ENCODE measurements at regions not wholly inside any gene's neighbourhood (a gene's known extent, or its start where the extent isn't known, plus 50 kb on each side); places are given as distances from the start of the nearest gene placed in this dataset.

GRCh38 chr10:62721687-62722086 lies 82.8 kb upstream of the ADO start:
- DNase-seq, result no peak

GRCh38 chr10:62723375-62723774 lies 81.1 kb upstream of the ADO start:
- no peak for DNase-seq

DNA sequence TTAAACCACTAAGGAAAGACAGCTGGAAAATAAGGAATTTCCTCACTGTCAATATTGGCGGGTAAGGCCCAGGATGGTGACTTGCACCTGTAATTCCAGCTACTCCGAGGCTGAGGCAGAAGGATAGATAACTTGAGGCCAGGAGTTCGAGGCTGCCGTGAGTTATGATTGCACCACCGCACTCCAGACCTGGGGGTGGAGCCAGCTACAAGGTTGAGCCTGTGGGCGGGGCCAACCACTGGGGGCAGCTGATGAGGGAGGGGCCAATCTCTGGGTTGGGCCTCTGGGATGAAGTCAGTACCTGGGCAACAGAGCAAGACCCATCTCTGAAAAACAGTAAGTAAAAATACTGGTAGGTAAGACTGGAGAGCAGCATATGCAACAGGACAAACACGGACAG lies 80.1 kb upstream of the ADO start:
- no peak for DNase-seq

- no peak for DNase-seq
Observed at GRCh38 chr10:62726142-62726541, 78.4 kb upstream of the ADO start.

DNA sequence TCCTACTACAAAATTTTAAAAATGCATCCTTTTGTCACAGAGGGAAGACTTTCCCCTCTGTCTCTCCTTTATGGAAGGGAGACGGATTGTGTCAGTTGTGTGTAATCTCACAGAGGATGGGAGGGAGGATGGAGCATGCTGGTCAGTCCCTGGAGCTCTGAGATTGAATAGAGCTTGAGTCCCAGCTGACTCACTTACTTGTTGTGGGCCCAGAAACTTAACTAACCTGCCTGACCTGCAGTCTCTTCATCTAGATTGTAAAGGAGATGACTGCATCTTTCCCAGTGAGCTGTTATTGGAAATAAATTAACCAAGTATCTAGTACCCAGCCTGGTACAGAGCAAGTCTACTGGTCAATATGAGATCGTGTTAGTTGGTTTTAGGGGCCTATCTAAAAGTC lies 77.9 kb upstream of the ADO start:
- no peak for DNase-seq

DNA sequence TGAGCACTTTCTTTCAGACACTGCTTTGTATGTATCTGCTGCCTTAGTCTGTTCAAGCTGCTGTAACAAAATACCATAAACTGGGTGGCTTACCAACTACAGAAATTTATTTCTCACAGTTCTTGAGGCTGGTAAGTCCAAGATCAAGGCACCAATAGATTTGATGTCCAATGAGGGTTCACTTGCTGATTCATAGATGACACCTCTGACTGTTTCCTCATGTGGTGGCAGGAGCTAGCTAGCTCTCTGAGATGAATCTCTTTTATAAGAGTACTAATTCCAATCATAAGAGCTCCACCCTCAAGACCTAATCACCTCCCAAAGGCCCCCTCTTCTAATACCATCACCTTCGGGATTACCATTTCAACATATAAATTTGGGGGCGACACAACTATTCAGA lies 76.6 kb upstream of the ADO start:
- DNase-seq, result no peak

DNA sequence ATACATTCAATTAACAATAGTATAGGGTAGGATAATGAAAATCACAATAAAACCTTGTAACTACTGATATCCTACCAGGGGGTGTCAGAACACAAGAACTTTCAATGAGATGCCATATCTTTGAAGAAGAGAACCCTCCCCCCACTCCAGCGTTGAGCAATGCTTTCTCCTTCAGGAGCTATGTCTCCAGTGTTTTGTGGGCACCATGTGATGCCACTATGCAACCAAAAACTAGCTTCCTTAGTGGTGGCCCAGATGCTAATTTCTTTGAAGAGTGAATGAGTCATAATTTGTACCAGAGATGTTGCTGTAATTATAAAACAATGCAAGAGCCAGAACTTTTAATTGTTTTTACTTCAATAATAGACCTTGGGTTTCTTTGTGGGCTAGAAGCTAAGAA lies 76.0 kb upstream of the ADO start:
- DNase-seq, result peak; percentile 79

- no peak for DNase-seq
Observed at GRCh38 chr10:62732841-62733653, 71.5 kb upstream of the ADO start.

DNA sequence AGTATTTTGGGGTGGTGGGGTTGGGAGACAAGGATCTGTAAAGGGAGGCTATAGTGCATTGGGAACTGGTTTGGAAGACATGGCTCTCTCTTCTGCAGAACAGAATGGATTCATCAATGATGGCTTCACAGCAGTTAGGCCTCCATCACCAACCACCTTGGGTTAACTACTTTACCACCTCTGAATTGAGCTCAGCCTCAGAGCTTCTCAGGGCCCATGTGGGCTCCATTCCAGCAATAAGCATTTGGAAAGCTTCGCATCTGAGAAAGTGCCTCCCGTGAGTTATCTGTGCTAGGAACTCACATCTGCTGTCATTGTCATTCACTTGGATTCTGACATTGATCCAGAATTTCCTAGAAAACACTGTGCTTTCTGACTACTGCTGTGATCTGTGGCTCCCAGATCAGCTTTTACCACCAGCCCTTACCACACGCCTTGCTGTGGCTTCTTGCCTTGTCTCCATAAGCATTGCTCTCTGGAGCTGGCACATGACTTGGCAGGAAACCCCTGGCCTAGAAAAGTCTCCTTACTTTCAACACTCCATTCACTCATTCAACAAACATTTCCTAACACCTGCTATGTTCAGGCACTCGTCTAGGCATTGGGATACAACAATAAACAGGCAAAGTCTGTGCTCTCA lies 70.7 kb upstream of the ADO start:
- no peak for DNase-seq

DNA sequence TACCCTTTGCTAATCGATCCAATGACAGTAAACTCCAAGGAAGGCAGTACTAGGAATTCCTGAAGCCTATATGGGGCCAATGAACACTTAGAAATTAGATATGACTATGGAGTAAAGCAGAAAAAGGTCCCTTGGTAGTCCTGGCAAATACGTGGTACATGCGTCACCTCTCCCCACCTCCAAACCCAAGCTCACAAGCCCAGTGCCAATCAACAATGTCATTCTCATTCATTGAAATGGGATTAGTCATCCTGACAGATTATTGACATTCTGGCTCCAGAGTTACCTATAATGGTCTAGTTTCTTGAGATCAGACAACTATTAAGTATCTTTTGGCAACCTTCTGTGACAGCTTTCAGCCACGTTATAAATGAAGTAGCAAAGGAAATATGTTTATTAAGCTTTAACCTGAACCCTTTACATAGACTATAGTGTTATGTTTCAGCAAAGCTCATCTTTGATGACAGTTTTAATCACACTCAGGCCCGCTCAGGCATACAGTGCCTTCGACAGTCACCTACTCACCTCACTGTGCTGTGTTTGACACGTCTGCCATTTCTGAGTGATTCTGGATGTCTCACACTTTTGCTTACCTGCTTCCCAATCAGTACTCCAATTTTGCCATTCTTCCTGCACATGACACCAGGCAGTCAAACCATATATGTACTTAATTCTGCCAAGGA lies 69.6 kb upstream of the ADO start:
- DNase-seq, result no peak

DNA sequence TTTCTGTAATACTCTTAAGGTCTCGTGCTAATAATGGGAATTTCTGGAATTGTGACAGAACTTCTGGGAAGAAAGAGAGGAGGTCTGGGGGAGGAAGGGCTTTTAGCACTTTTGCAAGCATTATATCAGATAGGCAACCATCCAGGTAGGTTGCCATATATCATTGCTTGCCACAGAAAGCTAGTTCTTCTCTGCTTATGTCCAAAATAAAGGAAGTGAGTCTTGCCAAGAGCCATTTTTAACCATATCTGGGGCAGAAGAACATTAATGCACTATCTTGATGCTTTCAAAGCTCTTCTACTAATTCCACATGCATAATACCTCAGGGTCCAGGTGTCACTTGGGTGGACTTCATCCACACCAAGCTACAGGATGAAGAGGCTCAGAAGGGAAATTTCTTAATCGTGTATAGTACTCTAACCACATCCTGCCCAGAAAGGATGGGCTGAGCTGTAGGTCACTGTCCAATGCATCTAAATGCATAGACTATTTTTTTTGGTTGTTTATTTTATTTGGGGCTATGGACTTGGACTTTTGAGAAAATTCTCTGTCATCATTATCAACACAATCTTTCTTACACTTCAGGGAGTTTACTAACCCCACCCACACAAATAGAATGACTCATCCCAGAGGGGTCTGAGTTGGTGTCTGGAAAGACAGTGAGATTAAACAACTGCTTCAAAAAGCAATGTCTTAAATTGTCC lies 68.9 kb upstream of the ADO start:
- peak; percentile 71 for DNase-seq

- DNase-seq, result no peak
Observed at GRCh38 chr10:62736168-62736546, 68.4 kb upstream of the ADO start.

DNA sequence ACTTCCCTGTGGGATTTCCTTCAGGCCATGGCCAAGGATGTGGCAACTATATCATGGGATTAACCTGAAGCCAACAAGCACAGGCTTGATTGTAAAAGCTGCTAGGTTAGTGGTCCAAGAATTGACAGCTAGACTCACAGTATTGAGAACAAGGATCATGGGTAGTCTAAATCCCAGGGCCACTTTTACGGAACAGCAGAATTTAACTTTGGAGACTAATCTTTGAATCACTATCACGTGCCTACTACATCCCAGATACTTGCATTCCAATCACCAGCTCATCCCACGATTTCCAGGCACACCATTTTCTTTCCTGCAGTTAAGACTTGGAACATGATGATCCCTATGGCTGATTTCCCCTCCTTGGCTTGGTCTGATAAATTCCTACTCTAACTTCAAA lies 65.6 kb upstream of the ADO start:
- no peak for DNase-seq

GRCh38 chr10:62740885-62741745 lies 63.4 kb upstream of the ADO start:
- no peak for DNase-seq

GRCh38 chr10:62741996-62742395 lies 62.5 kb upstream of the ADO start:
- no peak for DNase-seq

GRCh38 chr10:62742536-62743061 lies 61.9 kb upstream of the ADO start:
- peak; percentile 94 for DNase-seq

- DNase-seq, result peak; percentile 87
Observed at GRCh38 chr10:62744136-62744535, 60.4 kb upstream of the ADO start.

GRCh38 chr10:62745581-62745980 lies 58.9 kb upstream of the ADO start:
- DNase-seq, result peak; percentile 77

- DNase-seq, result no peak
Observed at GRCh38 chr10:62746951-62747729, 57.4 kb upstream of the ADO start.

DNA sequence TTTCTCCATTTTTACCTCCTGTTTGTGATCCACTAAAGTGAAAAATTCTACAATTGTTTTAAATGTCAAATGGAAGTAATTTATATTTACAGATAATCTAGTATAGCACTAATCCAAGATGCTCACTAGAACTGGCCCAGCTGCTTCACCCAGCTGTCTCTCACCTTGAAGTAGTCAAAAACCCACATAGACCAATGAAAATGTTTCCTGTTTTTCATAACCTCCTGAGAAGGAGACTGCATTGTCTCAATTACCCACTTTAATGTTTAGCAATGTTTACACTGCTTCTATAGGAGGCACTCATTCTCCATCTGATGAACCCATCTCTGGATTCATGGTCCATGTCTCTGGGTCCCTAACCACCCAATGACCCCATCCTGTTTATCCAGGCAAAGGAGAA lies 56.1 kb upstream of the ADO start:
- DNase-seq, result no peak

- DNase-seq, result peak; percentile 62
Observed at GRCh38 chr10:62749093-62749683, 55.3 kb upstream of the ADO start.
